ENCODE measurements at regions not wholly inside any gene's neighbourhood (a gene's known extent, or its start where the extent isn't known, plus 50 kb on each side); places are given as distances from the start of the nearest gene placed in this dataset.

DNA sequence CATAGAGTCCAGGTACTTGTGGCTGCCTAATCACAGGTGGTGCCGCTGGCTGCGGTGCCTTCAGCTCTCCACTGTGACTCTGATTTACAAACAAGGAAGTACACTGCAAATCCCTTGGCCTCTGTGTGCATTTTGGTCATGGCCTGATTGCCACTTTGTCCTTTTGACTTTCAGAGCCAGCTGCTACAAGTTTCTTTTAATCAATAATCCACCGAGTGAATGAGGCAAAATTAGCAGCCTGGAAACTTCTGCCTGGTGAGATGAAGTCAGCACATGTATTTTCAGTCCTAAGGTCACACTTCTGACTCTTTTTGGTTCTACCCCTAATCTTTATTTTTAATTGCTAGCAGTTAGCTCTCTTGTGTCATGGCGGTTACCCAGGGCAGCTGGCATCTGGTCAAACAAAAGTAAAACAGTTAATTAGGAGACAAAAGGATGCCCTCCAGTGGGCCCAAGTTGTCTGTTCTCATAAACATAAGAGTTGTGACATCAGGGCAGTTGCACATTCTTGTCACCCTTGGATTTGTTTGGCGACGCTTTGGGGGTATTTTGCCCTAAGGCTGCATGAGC lies 62.3 kb upstream of the LNX1 start:
- DNase-seq (ENCODE audit: low read depth): peak; percentile 31
- in situ Hi-C loops (cut with HindIII; ENCODE audit: low pct_unique_long_range_greater_than_20kb, low sequenced_read_pairs): no loop called here

DNA sequence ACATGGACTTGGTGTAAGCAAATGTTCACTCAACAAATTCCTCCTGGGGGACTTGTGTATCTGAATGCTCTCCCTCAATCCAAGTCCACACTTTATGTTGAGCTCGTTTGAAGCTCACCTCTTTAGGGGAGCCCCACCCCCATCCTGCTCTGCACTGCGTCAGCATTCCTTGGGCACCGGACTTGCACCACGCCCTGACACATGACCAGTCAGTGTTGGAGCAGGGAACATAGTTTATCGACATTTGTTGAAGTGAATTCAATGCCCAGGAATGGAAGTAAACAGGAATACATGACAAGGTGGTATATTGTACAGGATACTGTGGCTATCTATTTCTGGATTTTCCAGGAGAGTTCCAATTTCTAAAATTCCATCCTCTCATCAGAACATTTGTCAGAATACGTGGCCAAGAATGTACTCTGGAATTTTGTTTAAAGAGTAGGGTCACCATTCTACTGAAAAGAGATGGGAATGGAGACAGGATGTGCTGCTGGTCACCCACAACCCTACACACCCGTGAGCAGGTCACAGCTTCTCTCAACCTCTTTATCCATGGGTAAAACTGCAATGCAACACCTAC lies 60.0 kb upstream of the LNX1 start:
- no peak for DNase-seq (ENCODE audit: low read depth)
- in situ Hi-C loops (cut with HindIII; ENCODE audit: low pct_unique_long_range_greater_than_20kb, low sequenced_read_pairs): no loop called here

DNA sequence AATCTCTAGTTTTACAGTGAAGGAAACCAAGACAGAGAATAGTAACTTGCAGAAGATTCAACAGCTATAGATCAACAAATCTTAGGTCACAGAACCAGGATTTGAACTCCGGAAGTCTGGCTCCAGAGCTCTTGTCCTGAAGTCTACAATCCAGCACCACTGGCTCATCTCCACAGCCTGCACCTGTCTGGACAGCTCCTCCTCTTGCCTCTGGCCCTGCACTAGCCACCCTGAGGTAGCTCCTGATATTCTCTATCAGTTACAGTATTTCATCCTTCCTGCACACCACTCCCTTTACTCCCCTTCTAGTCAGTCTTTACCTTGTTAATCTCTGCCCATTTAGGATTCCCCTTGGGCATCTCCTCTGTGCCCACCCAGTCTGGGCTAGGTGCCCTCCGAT lies 58.1 kb upstream of the LNX1 start:
- no peak for DNase-seq (ENCODE audit: low read depth)
- in situ Hi-C loops (cut with HindIII; ENCODE audit: low pct_unique_long_range_greater_than_20kb, low sequenced_read_pairs): no loop called here

DNA sequence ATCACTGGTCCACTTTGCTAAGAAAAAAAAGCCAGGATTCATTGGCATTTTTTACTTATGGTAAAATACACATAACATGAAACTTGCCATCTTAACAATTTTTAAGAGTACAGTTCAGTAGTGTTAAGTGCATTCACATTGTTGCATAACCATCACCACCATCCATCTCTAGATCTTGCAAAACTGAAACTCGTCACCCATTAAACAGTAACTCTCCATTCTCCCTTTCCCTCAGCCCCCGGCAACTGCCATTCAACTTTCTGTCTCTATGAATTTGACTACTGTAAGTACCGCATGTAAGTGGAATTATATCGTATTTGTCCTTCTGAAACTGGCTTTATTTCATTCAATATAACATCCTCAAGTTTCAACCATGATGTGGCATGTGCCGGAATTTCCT lies 56.3 kb upstream of the LNX1 start:
- in situ Hi-C loops (cut with HindIII; ENCODE audit: low pct_unique_long_range_greater_than_20kb, low sequenced_read_pairs): no loop called here
- no peak for DNase-seq (ENCODE audit: low read depth)

DNA sequence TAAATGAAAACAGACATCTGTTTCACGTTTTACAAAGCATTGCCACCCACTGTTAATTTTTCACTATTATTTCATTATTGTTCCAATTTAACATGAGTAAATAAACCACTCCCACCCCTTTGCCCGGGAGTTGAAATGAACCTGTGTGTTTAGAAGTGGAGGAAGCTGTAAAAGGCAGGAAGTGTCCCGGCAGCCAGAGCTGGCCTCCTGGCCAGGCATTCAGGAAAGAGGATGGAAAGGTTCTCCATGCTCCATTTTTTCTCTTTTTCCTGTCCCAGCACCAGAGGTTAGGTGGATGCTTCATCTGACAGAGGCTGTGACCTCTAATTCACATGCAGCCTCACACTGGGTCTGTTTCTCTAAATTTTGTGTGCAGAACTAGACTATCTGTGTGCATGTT lies 55.5 kb upstream of the LNX1 start:
- DNase-seq (ENCODE audit: low read depth): no peak
- in situ Hi-C loops (cut with HindIII; ENCODE audit: low pct_unique_long_range_greater_than_20kb, low sequenced_read_pairs): no loop called here

DNA sequence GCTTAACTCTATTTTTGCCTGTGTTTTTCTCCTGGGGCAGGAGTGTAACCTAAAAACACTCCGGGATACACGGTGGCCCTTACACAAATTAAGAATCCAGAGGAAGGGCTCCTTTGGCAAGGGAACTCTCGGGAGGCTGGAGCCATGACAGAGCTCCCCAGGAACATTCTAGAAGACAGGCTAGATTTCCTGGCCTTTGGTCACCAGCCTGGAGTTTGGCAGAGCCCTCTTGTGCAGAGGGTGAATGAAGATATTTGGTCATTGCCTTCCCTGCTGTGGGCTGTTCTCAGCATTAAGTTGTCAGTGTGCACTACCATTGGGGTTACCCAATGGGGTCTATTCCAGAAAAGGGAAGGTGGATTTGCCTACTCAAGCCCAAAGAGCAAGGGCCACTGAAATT lies 53.8 kb upstream of the LNX1 start:
- in situ Hi-C loops (cut with HindIII; ENCODE audit: low pct_unique_long_range_greater_than_20kb, low sequenced_read_pairs): no loop called here
- no peak for DNase-seq (ENCODE audit: low read depth)

DNA sequence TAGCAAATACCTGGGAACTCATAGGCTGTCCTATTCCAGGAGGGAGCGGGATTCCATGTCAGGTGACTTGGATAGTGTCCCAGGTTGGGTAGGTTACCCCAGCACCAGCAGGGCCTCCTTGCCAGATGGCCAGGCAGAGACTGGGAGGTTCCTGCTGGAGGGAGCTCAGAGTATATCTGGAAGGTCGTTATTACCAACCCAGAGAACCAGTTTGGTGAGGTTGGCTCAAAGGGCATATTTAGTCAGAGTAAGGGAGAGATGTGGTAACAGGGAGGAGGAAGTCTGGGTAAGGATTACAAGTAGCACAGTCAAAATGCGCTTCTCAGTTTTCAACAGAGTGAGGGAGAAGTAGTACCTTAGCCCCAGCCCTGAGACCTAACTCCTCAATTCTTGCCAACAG lies 53.3 kb upstream of the LNX1 start:
- in situ Hi-C loops (cut with HindIII; ENCODE audit: low pct_unique_long_range_greater_than_20kb, low sequenced_read_pairs): no loop called here
- no peak for DNase-seq (ENCODE audit: low read depth)
